MCF 10A (cell line): ENCODE measurements at regions not wholly inside any gene's neighbourhood (a gene's known extent, or its start where the extent isn't known, plus 50 kb on each side); places are given as distances from the start of the nearest gene placed in this dataset.

Experiments
- BruUV-seq: library from RNA; stranded (reverse); fragments of 400-500 nt; replicated peaks from 2 replicates; lab custom pipeline; 2021; lab: Mats Ljungman, UMichigan
- CTCF ChIA-PET: fragments of 300-600 bp; sonication (Branson Sonifier 250); formaldehyde crosslinking; extraction: SDS; loops from one replicate; lab custom pipeline; 2021; ENCODE audit warnings: antibody characterized with exemption, inconsistent platforms; lab: Yijun Ruan, JAX
- POLR2A ChIA-PET: fragments of 300-600, 350-650 bp; sonication (Branson Sonifier 250); formaldehyde crosslinking; extraction: SDS; loops from one replicate; lab custom pipeline; 2020; ENCODE audit warnings: antibody characterized with exemption, inconsistent platforms; lab: Yijun Ruan, JAX
- DNase-seq: peaks from one replicate; pipeline ENCODE4 v3.0.0-alpha.2; 2018; ENCODE audit not compliant: unreplicated experiment
- H3K27ac Mint-ChIP-seq: one replicate; pipeline ENCODE4 v1.8.0; 2022; ENCODE audit warnings: mild to moderate bottlenecking, low read depth, mixed read lengths; ENCODE audit not compliant: unreplicated experiment
- H3K27me3 Mint-ChIP-seq: one replicate; pipeline ENCODE4 v1.8.0; 2022; ENCODE audit warnings: mixed read lengths; ENCODE audit not compliant: insufficient read depth, unreplicated experiment
- H3K36me3 Mint-ChIP-seq: one replicate; pipeline ENCODE4 v1.8.0; 2022; ENCODE audit warnings: mild to moderate bottlenecking, moderate library complexity, mixed read lengths; ENCODE audit not compliant: insufficient read depth, unreplicated experiment
- H3K4me1 Mint-ChIP-seq: one replicate; pipeline ENCODE4 v1.8.0; 2022; ENCODE audit warnings: mixed read lengths; ENCODE audit not compliant: insufficient read depth, unreplicated experiment
- H3K4me3 Mint-ChIP-seq: one replicate; pipeline ENCODE4 v1.8.0; 2022; ENCODE audit warnings: mild to moderate bottlenecking, moderate library complexity, mixed read lengths; ENCODE audit not compliant: unreplicated experiment
- H3K9me3 Mint-ChIP-seq: one replicate; pipeline ENCODE4 v1.8.0; 2022; ENCODE audit warnings: mixed read lengths; ENCODE audit not compliant: unreplicated experiment
- intact Hi-C: fragments of 100-400 bp; cut with micrococcal nuclease; formaldehyde crosslinking; loops from 2 replicates; pipeline ENCODE4 v1.14.1; 2022
- TF ChIP-seq, protein P1 (sequence below): fragments of 200-600 bp; IDR thresholded peaks from one replicate; pipeline ENCODE4 v1.8.0; 2022; ENCODE audit warnings: antibody characterized with exemption, mild to moderate bottlenecking; ENCODE audit not compliant: unreplicated experiment

GRCh38 chr9:1531424-1531823 lies 481.3 kb downstream of the DMRT2 start:
- Mint-ChIP-seq H3K4me1 (no peaks in the 10 kb centered on the region), H3K9me3 (no peaks in the 10 kb centered on the region), H3K36me3 (no peaks in the 10 kb centered on the region), H3K27ac (no peak overlapping the region), H3K4me3 (no peak overlapping the region), H3K27me3 (peaks cover 11% of the 10 kb centered on the region)
- CTCF ChIA-PET = no interaction called here
- TF ChIP-seq, protein P1, sequence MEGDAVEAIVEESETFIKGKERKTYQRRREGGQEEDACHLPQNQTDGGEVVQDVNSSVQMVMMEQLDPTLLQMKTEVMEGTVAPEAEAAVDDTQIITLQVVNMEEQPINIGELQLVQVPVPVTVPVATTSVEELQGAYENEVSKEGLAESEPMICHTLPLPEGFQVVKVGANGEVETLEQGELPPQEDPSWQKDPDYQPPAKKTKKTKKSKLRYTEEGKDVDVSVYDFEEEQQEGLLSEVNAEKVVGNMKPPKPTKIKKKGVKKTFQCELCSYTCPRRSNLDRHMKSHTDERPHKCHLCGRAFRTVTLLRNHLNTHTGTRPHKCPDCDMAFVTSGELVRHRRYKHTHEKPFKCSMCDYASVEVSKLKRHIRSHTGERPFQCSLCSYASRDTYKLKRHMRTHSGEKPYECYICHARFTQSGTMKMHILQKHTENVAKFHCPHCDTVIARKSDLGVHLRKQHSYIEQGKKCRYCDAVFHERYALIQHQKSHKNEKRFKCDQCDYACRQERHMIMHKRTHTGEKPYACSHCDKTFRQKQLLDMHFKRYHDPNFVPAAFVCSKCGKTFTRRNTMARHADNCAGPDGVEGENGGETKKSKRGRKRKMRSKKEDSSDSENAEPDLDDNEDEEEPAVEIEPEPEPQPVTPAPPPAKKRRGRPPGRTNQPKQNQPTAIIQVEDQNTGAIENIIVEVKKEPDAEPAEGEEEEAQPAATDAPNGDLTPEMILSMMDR = no peak
- BruUV-seq = no TSS peak
- DNase-seq = no peak
- POLR2A ChIA-PET = interaction anchor here (0.8 kb wide), 1 partner anchor 28 kb away, joined by 3 read pairs; no protein-coding TSS in a partner anchor
- intact Hi-C loops = no loop called here

- no peaks in the 10 kb centered on the region for H3K9me3 Mint-ChIP-seq
- peaks cover 11% of the 10 kb centered on the region for H3K27me3 Mint-ChIP-seq
- intact Hi-C loops = no loop called here
- no TSS peak for BruUV-seq
- H3K36me3 Mint-ChIP-seq = no peaks in the 10 kb centered on the region
- POLR2A ChIA-PET = no interaction called here
- CTCF ChIA-PET = interaction anchor here (0.9 kb wide), 1 partner anchor 10 kb away, joined by 3 read pairs; no protein-coding TSS in a partner anchor
- no peak overlapping the region for H3K4me3 Mint-ChIP-seq
- TF ChIP-seq, protein P1 = no peak
- no peak for DNase-seq
- H3K27ac Mint-ChIP-seq = no peak overlapping the region
- no peaks in the 10 kb centered on the region for H3K4me1 Mint-ChIP-seq
Measured at GRCh38 chr9:1532171-1532570, 482.0 kb downstream of the DMRT2 start.

GRCh38 chr9:1535051-1535450 lies 480.1 kb upstream of the SMARCA2 start:
- H3K36me3 Mint-ChIP-seq = no peaks in the 10 kb centered on the region
- no peaks in the 10 kb centered on the region for H3K4me1 Mint-ChIP-seq
- no peak overlapping the region for H3K4me3 Mint-ChIP-seq
- ChIA-PET CTCF (no interaction called here), POLR2A (no interaction called here)
- no peaks in the 10 kb centered on the region for H3K9me3 Mint-ChIP-seq
- DNase-seq = no peak
- H3K27me3 Mint-ChIP-seq = peaks cover 11% of the 10 kb centered on the region
- BruUV-seq = no TSS peak
- intact Hi-C loops = no loop called here
- TF ChIP-seq, protein P1 = no peak
- H3K27ac Mint-ChIP-seq = no peak overlapping the region

- Mint-ChIP-seq H3K36me3 (no peaks in the 10 kb centered on the region), H3K9me3 (no peaks in the 10 kb centered on the region), H3K27ac (no peak overlapping the region), H3K27me3 (peaks cover 11% of the 10 kb centered on the region), H3K4me3 (no peak overlapping the region), H3K4me1 (no peaks in the 10 kb centered on the region)
- intact Hi-C loops = no loop called here
- no TSS peak for BruUV-seq
- DNase-seq = no peak
- TF ChIP-seq, protein P1 = no peak
- ChIA-PET POLR2A (no interaction called here), CTCF (no interaction called here)
Measured at GRCh38 chr9:1535599-1535998, 479.5 kb upstream of the SMARCA2 start.
